HEK293 (cell line): ENCODE measurements at regions not wholly inside any gene's neighbourhood (a gene's known extent, or its start where the extent isn't known, plus 50 kb on each side); places are given as distances from the start of the nearest gene placed in this dataset.

ENCODE experiments used
- CTCF ChIA-PET: fragments of 350-600 bp; formaldehyde crosslinking; extraction: SDS; loops from one replicate; lab custom pipeline; 2021; ENCODE audit warnings: antibody characterized with exemption; lab: Yijun Ruan, JAX
- POLR2A ChIA-PET: fragments of 300-600 bp; formaldehyde crosslinking; extraction: SDS; loops from one replicate; lab custom pipeline; 2020; ENCODE audit warnings: antibody characterized with exemption, inconsistent platforms; lab: Yijun Ruan, JAX
- H3K27ac ChIP-seq: fragments of 200-500 bp; sonication (Bioruptor generic); 2 replicates; pipeline ENCODE4 v1.5.1; 2014; ENCODE audit warnings: low read depth, low read length, control low read depth, inconsistent platforms; ENCODE audit errors: extremely low read depth
- H3K36me3 ChIP-seq, 2 experiments: fragments of 200-500 bp in 1 of 2; sonication (Bioruptor generic) in 1 of 2; 1 replicate in 1 of 2; 2 replicates in 1 of 2; pipeline ENCODE4 v1.5.1; 2014 to 2017; ENCODE audit warnings: inconsistent platforms in 2 of 2, low read length in 2 of 2; ENCODE audit not compliant: control insufficient read depth in 2 of 2, insufficient read depth in 1 of 2
- H3K4me1 ChIP-seq: fragments of 200-500 bp; sonication (Bioruptor generic); 2 replicates; pipeline ENCODE4 v1.5.1; 2014; ENCODE audit warnings: mild to moderate bottlenecking, low read length, inconsistent platforms; ENCODE audit not compliant: control insufficient read depth, insufficient read depth
- H3K4me3 ChIP-seq: 2 replicates; pipeline ENCODE4 v1.5.1; 2011; ENCODE audit warnings: low read depth, mild to moderate bottlenecking, control low read depth, low read length, moderate library complexity
- H3K9me3 ChIP-seq: fragments of 200-500 bp; sonication (Bioruptor generic); 2 replicates; pipeline ENCODE4 v1.5.1; 2014; ENCODE audit warnings: low read depth, low read length, inconsistent platforms; ENCODE audit not compliant: control insufficient read depth, insufficient read depth
- ATF2 ChIP-seq: fragments of 450-650 bp; formaldehyde crosslinking; IDR thresholded peaks from 2 replicates; pipeline ENCODE4 v1.5.1; 2016; ENCODE audit warnings: missing biosample characterization, missing genetic modification characterization, low read depth
- HOXC10 ChIP-seq: sonication (generic); formaldehyde crosslinking; IDR thresholded peaks from 2 replicates; pipeline ENCODE4 v1.8.1; 2023; ENCODE audit warnings: mild to moderate bottlenecking, missing genetic modification reagents
- KLF9 ChIP-seq: fragments of 450-650 bp; formaldehyde crosslinking; IDR thresholded peaks from 2 replicates; pipeline ENCODE4 v1.5.1; 2016; ENCODE audit warnings: missing biosample characterization, missing genetic modification characterization, low read depth
- MYNN ChIP-seq: fragments of 450-650 bp; formaldehyde crosslinking; IDR thresholded peaks from 2 replicates; pipeline ENCODE4 v1.5.1; 2016; ENCODE audit warnings: missing biosample characterization, missing genetic modification characterization, borderline replicate concordance
- REST ChIP-seq: fragments of 450-650 bp; formaldehyde crosslinking; IDR thresholded peaks from 2 replicates; pipeline ENCODE4 v1.5.1; 2016; ENCODE audit warnings: missing biosample characterization, missing genetic modification characterization
- SCRT2 ChIP-seq: fragments of 450-650 bp; formaldehyde crosslinking; IDR thresholded peaks from 2 replicates; pipeline ENCODE4 v1.5.1; 2016; ENCODE audit warnings: missing biosample characterization, missing genetic modification characterization
- SP3 ChIP-seq: fragments of 450-650 bp; formaldehyde crosslinking; IDR thresholded peaks from 2 replicates; pipeline ENCODE4 v1.5.1; 2016; ENCODE audit warnings: missing biosample characterization, missing genetic modification characterization
- WT1 ChIP-seq: fragments of 450-650 bp; formaldehyde crosslinking; IDR thresholded peaks from 2 replicates; pipeline ENCODE4 v1.5.1; 2016; ENCODE audit warnings: missing biosample characterization, missing genetic modification characterization
- ZNF10 ChIP-seq: fragments of 450-650 bp; formaldehyde crosslinking; IDR thresholded peaks from 2 replicates; pipeline ENCODE4 v1.5.1; 2017; ENCODE audit warnings: missing biosample characterization, missing genetic modification characterization
- ZNF121 ChIP-seq: fragments of 450-650 bp; formaldehyde crosslinking; IDR thresholded peaks from 2 replicates; pipeline ENCODE4 v1.5.1; 2016; ENCODE audit warnings: missing biosample characterization, missing genetic modification characterization
- ZNF184 ChIP-seq: fragments of 450-650 bp; IDR thresholded peaks from 2 replicates; pipeline ENCODE4 v1.5.1; 2018; ENCODE audit warnings: missing biosample characterization, mild to moderate bottlenecking, missing genetic modification characterization
- ZNF19 ChIP-seq: fragments of 450-650 bp; formaldehyde crosslinking; IDR thresholded peaks from 2 replicates; pipeline ENCODE4; 2016; ENCODE audit warnings: missing biosample characterization, missing genetic modification characterization, low read depth
- ZNF214 ChIP-seq: fragments of 450-650 bp; formaldehyde crosslinking; IDR thresholded peaks from 2 replicates; pipeline ENCODE4 v1.5.1; 2017; ENCODE audit warnings: missing biosample characterization, mild to moderate bottlenecking, missing genetic modification characterization, borderline replicate concordance
- ZNF248 ChIP-seq: fragments of 450-650 bp; formaldehyde crosslinking; IDR thresholded peaks from 2 replicates; pipeline ENCODE4 v1.5.1; 2017; ENCODE audit warnings: missing biosample characterization, missing genetic modification characterization
- ZNF274 ChIP-seq, 2 experiments: fragments of 200-500 bp in 1 of 2; fragments of 450-650 bp in 1 of 2; sonication (Bioruptor generic) in 1 of 2; formaldehyde crosslinking in 1 of 2; IDR thresholded peaks; 2 replicates each; pipeline versions ENCODE4 v1.5.1 to v1.6.1; 2014 to 2016; ENCODE audit warnings: borderline replicate concordance in 1 of 2, inconsistent platforms in 1 of 2, low read length in 1 of 2, missing biosample characterization in 1 of 2, missing genetic modification characterization in 1 of 2
- ZNF664 ChIP-seq: fragments of 450-650 bp; formaldehyde crosslinking; IDR thresholded peaks from 2 replicates; pipeline ENCODE4 v1.5.1; 2016; ENCODE audit warnings: missing biosample characterization, missing genetic modification characterization
- ZNF768 ChIP-seq: fragments of 450-650 bp; formaldehyde crosslinking; IDR thresholded peaks from 2 replicates; pipeline ENCODE4 v1.5.1; 2018; ENCODE audit warnings: missing biosample characterization, mild to moderate bottlenecking, missing genetic modification characterization
- ZNF791 ChIP-seq: fragments of 450-650 bp; formaldehyde crosslinking; IDR thresholded peaks from 2 replicates; pipeline ENCODE4 v1.5.1; 2016; ENCODE audit warnings: missing biosample characterization, missing genetic modification characterization
- TF ChIP-seq, protein P1 (sequence below): fragments of 450-650 bp; IDR thresholded peaks from 2 replicates; pipeline ENCODE4 v1.5.1; 2018; ENCODE audit warnings: missing biosample characterization, missing genetic modification characterization
- TF ChIP-seq, protein P2 (sequence below): fragments of 450-650 bp; formaldehyde crosslinking; IDR thresholded peaks from 2 replicates; pipeline ENCODE4 v1.5.1; 2016; ENCODE audit warnings: missing biosample characterization, missing genetic modification characterization, low read depth
- TF ChIP-seq, protein P3 (sequence below): fragments of 450-650 bp; formaldehyde crosslinking; IDR thresholded peaks from 2 replicates; pipeline ENCODE4 v1.5.1; 2016; ENCODE audit warnings: missing biosample characterization, missing genetic modification characterization
- TF ChIP-seq, protein P4 (sequence below): fragments of 450-650 bp; formaldehyde crosslinking; IDR thresholded peaks from 2 replicates; pipeline ENCODE4 v1.5.1; 2017; ENCODE audit warnings: missing biosample characterization, mild to moderate bottlenecking, missing genetic modification characterization, moderate library complexity

DNA sequence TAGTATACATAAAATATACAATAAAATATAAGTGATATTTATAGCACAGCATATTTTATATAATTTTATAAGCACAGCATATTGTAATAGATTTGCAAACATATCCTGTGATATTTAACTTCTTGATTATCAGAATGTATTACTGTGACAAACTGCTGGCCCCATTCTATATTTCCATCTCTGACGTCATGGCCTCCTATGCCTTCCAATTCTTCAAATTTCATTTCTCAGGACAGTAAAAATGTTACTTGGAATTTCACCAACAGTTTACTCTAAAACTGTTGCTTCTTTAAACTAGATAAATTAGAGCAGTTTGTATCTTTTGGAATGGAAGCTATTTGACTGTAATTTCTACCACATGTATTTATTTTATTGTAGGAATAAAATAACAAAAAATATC is 102.5 kb upstream of the SLC25A13 start:
- H3K4me3 ChIP-seq = no peak overlapping the region
- CTCF ChIA-PET = no interaction called here
- no peaks in the 10 kb centered on the region for H3K4me1 ChIP-seq
- POLR2A ChIA-PET = no interaction called here
- TF ChIP-seq ZNF791 (tag by site-specific recombination) = no peak
- TF ChIP-seq ZNF121 = no peak
- TF ChIP-seq, protein P1, sequence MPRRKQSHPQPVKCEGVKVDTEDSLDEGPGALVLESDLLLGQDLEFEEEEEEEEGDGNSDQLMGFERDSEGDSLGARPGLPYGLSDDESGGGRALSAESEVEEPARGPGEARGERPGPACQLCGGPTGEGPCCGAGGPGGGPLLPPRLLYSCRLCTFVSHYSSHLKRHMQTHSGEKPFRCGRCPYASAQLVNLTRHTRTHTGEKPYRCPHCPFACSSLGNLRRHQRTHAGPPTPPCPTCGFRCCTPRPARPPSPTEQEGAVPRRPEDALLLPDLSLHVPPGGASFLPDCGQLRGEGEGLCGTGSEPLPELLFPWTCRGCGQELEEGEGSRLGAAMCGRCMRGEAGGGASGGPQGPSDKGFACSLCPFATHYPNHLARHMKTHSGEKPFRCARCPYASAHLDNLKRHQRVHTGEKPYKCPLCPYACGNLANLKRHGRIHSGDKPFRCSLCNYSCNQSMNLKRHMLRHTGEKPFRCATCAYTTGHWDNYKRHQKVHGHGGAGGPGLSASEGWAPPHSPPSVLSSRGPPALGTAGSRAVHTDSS (tag by site-specific recombination) = no peak
- TF ChIP-seq ZNF214 (tag by site-specific recombination) = no peak
- no peak for TF ChIP-seq ATF2 (tag by site-specific recombination)
- no peak for TF ChIP-seq ZNF184 (tag by site-specific recombination)
- TF ChIP-seq, protein P2, sequence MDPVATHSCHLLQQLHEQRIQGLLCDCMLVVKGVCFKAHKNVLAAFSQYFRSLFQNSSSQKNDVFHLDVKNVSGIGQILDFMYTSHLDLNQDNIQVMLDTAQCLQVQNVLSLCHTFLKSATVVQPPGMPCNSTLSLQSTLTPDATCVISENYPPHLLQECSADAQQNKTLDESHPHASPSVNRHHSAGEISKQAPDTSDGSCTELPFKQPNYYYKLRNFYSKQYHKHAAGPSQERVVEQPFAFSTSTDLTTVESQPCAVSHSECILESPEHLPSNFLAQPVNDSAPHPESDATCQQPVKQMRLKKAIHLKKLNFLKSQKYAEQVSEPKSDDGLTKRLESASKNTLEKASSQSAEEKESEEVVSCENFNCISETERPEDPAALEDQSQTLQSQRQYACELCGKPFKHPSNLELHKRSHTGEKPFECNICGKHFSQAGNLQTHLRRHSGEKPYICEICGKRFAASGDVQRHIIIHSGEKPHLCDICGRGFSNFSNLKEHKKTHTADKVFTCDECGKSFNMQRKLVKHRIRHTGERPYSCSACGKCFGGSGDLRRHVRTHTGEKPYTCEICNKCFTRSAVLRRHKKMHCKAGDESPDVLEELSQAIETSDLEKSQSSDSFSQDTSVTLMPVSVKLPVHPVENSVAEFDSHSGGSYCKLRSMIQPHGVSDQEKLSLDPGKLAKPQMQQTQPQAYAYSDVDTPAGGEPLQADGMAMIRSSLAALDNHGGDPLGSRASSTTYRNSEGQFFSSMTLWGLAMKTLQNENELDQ (tag by site-specific recombination) = no peak
- TF ChIP-seq MYNN = no peak
- TF ChIP-seq ZNF768 (tag by site-specific recombination) = no peak
- TF ChIP-seq KLF9 (tag by site-specific recombination) = no peak
- TF ChIP-seq, protein P3, sequence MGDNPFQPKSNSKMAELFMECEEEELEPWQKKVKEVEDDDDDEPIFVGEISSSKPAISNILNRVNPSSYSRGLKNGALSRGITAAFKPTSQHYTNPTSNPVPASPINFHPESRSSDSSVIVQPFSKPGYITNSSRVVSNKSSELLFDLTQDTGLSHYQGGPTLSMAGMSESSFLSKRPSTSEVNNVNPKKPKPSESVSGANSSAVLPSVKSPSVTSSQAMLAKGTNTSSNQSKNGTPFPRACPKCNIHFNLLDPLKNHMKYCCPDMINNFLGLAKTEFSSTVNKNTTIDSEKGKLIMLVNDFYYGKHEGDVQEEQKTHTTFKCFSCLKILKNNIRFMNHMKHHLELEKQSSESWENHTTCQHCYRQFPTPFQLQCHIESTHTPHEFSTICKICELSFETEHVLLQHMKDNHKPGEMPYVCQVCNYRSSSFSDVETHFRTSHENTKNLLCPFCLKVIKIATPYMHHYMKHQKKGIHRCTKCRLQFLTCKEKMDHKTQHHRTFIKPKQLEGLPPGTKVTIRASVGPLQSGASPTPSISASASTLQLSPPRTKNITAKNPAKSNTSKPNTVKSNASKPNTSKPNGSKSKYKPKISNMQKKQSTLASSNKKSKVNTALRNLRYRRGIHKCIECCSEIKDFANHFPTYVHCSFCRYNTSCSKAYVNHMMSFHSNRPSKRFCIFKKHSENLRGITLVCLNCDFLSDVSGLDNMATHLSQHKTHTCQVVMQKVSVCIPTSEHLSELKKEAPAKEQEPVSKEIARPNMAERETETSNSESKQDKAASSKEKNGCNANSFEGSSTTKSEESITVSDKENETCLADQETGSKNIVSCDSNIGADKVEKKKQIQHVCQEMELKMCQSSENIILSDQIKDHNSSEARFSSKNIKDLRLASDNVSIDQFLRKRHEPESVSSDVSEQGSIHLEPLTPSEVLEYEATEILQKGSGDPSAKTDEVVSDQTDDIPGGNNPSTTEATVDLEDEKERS (tag by site-specific recombination) = no peak
- no peaks in the 10 kb centered on the region for H3K9me3 ChIP-seq
- no peaks in the 10 kb centered on the region for H3K36me3 ChIP-seq
- H3K27ac ChIP-seq = no peak overlapping the region

DNA sequence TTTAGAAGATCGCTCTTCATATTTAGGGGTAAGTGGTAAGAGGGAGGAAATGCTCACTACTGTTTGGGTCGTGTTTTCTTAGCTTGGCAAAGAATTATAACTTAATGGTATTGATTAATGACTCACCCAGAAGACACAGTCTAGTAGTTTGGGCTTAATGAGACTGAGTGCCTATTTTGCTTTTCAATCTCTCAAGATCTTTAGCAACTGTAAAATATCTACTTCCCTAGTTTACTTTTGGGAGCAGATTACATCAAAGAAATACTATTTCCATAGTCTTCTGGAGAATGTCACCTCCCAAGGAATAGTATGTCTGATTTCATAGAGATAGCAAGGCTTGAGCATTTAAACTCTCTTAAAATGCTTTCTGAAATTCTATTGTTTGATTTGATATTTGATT is 100.5 kb upstream of the SLC25A13 start:
- Histone ChIP-seq H3K9me3 (no peaks in the 10 kb centered on the region), H3K4me3 (no peak overlapping the region), H3K27ac (no peak overlapping the region), H3K36me3 (no peaks in the 10 kb centered on the region), H3K4me1 (no peaks in the 10 kb centered on the region)
- POLR2A ChIA-PET = no interaction called here
- CTCF ChIA-PET = interaction anchor here (1.8 kb wide), 1 partner anchor 605 kb away, joined by 4 read pairs; no protein-coding TSS in a partner anchor
- no peak for TF ChIP-seq ZNF274 (IDR thresholded peaks at IDR 0.05; ENCODE audit: low read length)
- no peak for TF ChIP-seq ZNF274 (tag by site-specific recombination; IDR thresholded peaks at IDR 0.05; ENCODE audit: borderline replicate concordance)
- no peak for TF ChIP-seq ZNF664 (tag by site-specific recombination)
- no peak for TF ChIP-seq ZNF248 (tag by site-specific recombination)
- no peak for TF ChIP-seq SP3
- no peak for TF ChIP-seq ZNF19 (tag by site-specific recombination)
- no peak for TF ChIP-seq ZNF10 (tag by site-specific recombination)
- no peak for TF ChIP-seq WT1
- no peak for TF ChIP-seq HOXC10 (CRISPR knock-in tag)
- no peak for TF ChIP-seq SCRT2 (tag by site-specific recombination)
- TF ChIP-seq, protein P4, sequence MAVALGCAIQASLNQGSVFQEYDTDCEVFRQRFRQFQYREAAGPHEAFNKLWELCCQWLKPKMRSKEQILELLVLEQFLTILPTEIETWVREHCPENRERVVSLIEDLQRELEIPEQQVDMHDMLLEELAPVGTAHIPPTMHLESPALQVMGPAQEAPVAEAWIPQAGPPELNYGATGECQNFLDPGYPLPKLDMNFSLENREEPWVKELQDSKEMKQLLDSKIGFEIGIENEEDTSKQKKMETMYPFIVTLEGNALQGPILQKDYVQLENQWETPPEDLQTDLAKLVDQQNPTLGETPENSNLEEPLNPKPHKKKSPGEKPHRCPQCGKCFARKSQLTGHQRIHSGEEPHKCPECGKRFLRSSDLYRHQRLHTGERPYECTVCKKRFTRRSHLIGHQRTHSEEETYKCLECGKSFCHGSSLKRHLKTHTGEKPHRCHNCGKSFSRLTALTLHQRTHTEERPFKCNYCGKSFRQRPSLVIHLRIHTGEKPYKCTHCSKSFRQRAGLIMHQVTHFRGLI (tag by site-specific recombination) = no peak
- TF ChIP-seq REST (tag by site-specific recombination) = no peak
